Pancreas (tissue), 10 donors: ENCODE measurements at regions not wholly inside any gene's neighbourhood (a gene's known extent, or its start where the extent isn't known, plus 50 kb on each side); places are given as distances from the start of the nearest gene placed in this dataset.

Source experiments
- ATAC-seq, 4 donors: fragments of 200-7000 bp; cut with Tn5 transposase; one replicate each; pipeline versions ENCODE4 v1.8.0 to v1.9.1; 2020; ENCODE audit warnings: mild to moderate bottlenecking in 4 of 4, moderate library complexity in 4 of 4
- DNase-seq, 6 donors: peaks; one replicate each; pipeline ENCODE4 v3.0.0-alpha.2; 2020
- FAIRE-seq: peaks from 2 replicates; lab custom pipeline; 2012; peaks lifted over from hg19 to GRCh38; lab: Jason Lieb, UNC
- H3K27ac ChIP-seq, 4 donors: fragments of 200-600 bp; sonication (generic); 1 replicate in 3 of 4; 2 replicates in 1 of 4; pipeline versions ENCODE4 v1.5.0 to v1.8.0; 2020
- H3K27me3 ChIP-seq, 4 donors: fragments of 200-600 bp; one replicate each; pipeline ENCODE4 v1.8.0; 2021
- H3K36me3 ChIP-seq, 3 donors: fragments of 200-600 bp; sonication (generic) in 1 of 3; one replicate each; pipeline versions ENCODE4 v1.5.0 to v1.8.0; 2020 to 2021
- H3K4me1 ChIP-seq, 3 donors: fragments of 200-600 bp; one replicate each; pipeline ENCODE4 v1.8.0; 2021
- H3K4me3 ChIP-seq, 4 donors: fragments of 200-600 bp; sonication (generic) in 2 of 4; one replicate each; pipeline versions ENCODE4 v1.5.0 to v1.8.0; 2020 to 2021
- H3K9me3 ChIP-seq, 4 donors: fragments of 200-600 bp; one replicate each; pipeline ENCODE4 v1.8.0; 2021
- CTCF ChIP-seq, 4 donors: fragments of 200-600 bp; sonication (generic) in 3 of 4; IDR thresholded peaks; one replicate each; pipeline versions ENCODE4 v1.5.0 to v1.8.0; 2021; ENCODE audit warnings: antibody characterized with exemption in 4 of 4
- WGBS, 2 donors: extraction: QIAGEN DNeasy Blood & Tissue Kit; methylation state at CpG; one replicate each; pipeline ENCODE4 v1.1.7; 2013; 5-methylcytosine and 5-hydroxymethylcytosine counted together
- intact Hi-C, 3 donors: fragments of 100-400 bp; cut with DNase I; formaldehyde crosslinking; loops; one replicate each; pipeline versions ENCODE4 v1.11.1 to v1.14.2; 2022
- donor health status: healthy with polysubstance abuse.
- donor health status: DM: no; HTN: no; CAD: no; lungs with moderate emphysema.
- donor health status: DM: no; HTN: no; CAD: no.
- donor health status: control.
- donor health status: control.
- donor health status: Bipolar disorder and iron deficiency.
- donor health status: DM: yes; HTN: yes; CAD: no.
- donor health status: DM: no; HTN: no; CAD: no.
- donor health status: DM: no; HTN: no; CAD: no.
- donor health status: DM: yes; HTN: yes; CAD: no.

- Histone ChIP-seq H3K27ac (no peak overlapping the region), H3K36me3 (no peaks in the 10 kb centered on the region), H3K9me3 (no peaks in the 10 kb centered on the region), H3K4me1 (peaks cover 0 to 18% (median 8%) of the 10 kb centered on the region in 3 donors), H3K4me3 (no peak overlapping the region), H3K27me3 (no peaks in the 10 kb centered on the region)
- WGBS, 2 donors, result 78 to 80% methylated on average over 1 of the region's 1 CpG
- no peak for TF ChIP-seq CTCF (IDR thresholded peaks at IDR 0.05)
- intact Hi-C loops, result no loop called here
- no peak for DNase-seq
- peak in 3 of 4 donors; percentile 55 to 79 (median 71) for ATAC-seq
- no peak for FAIRE-seq
These were observed 96.8 kb upstream of the AGR3 start for GRCh38 chr7:16978358-16979244.

- Histone ChIP-seq H3K27me3 (no peaks in the 10 kb centered on the region), H3K4me1 (peaks cover 0 to 18% (median 8%) of the 10 kb centered on the region in 3 donors), H3K27ac (no peak overlapping the region), H3K9me3 (no peaks in the 10 kb centered on the region), H3K4me3 (no peak overlapping the region), H3K36me3 (no peaks in the 10 kb centered on the region)
- ATAC-seq (no peak), DNase-seq (no peak), FAIRE-seq (no peak)
- TF ChIP-seq CTCF (IDR thresholded peaks at IDR 0.05), result no peak
- 75 to 80% methylated on average over 4 of the region's 4 CpGs for WGBS, 2 donors
- intact Hi-C loops, result loop anchor here in 1 of 3 donors (10.0 kb wide), 1 partner anchor 324 kb away; no protein-coding TSS in a partner anchor
These were observed 98.8 kb upstream of the AGR3 start for GRCh38 chr7:16980539-16980938.

GRCh38 chr7:16982640-16983350 is 101.0 kb upstream of the AGR3 start:
- intact Hi-C loops, result loop anchor here in 1 of 3 donors (10.0 kb wide), 1 partner anchor 322 kb away; no protein-coding TSS in a partner anchor
- H3K27ac ChIP-seq, result no peak overlapping the region
- H3K27me3 ChIP-seq, result no peaks in the 10 kb centered on the region
- H3K9me3 ChIP-seq, result no peaks in the 10 kb centered on the region
- peaks cover 0 to 18% (median 8%) of the 10 kb centered on the region in 3 donors for H3K4me1 ChIP-seq
- FAIRE-seq (peak; percentile 95), DNase-seq (peak in 2 of 6 donors; percentile 3 to 22), ATAC-seq (peak in 3 of 4 donors; percentile 79 to 91 (median 80))
- WGBS, 2 donors, result 18 to 22% methylated on average over 3 of the region's 3 CpGs
- H3K4me3 ChIP-seq, result no peak overlapping the region
- TF ChIP-seq CTCF (IDR thresholded peaks at IDR 0.05), result peak; percentile 72 to 90 (median 86)
- H3K36me3 ChIP-seq, result no peaks in the 10 kb centered on the region

GRCh38 chr7:16984375-16984774 is 102.6 kb upstream of the AGR3 start:
- Histone ChIP-seq H3K4me1 (peaks cover 0 to 6% (median 5%) of the 10 kb centered on the region in 3 donors), H3K4me3 (no peak overlapping the region), H3K36me3 (no peaks in the 10 kb centered on the region), H3K27me3 (no peaks in the 10 kb centered on the region), H3K27ac (no peak overlapping the region), H3K9me3 (no peaks in the 10 kb centered on the region)
- DNase-seq (no peak), ATAC-seq (no peak), FAIRE-seq (no peak)
- TF ChIP-seq CTCF (IDR thresholded peaks at IDR 0.05), result no peak
- 83 to 87% methylated on average over 2 of the region's 2 CpGs for WGBS, 2 donors
- intact Hi-C loops, result loop anchor here in 1 of 3 donors (10.0 kb wide), 1 partner anchor 320 kb away; no protein-coding TSS in a partner anchor
